Cerebellar nuclear complex (tissue), 1 donor: ENCODE measurements at regions not wholly inside any gene's neighbourhood (a gene's known extent, or its start where the extent isn't known, plus 50 kb on each side); places are given as distances from the start of the nearest gene placed in this dataset.
"Not testable (repeated sequence)": the region's sequence is repeated elsewhere in the genome, so short reads cannot be mapped to it uniquely, and the experiment has no call there.

Source experiments
- DNase-seq, 2 experiments: peaks; one replicate each; lab custom pipeline; 2025; lab: John Stamatoyannopoulos, UW

DNA sequence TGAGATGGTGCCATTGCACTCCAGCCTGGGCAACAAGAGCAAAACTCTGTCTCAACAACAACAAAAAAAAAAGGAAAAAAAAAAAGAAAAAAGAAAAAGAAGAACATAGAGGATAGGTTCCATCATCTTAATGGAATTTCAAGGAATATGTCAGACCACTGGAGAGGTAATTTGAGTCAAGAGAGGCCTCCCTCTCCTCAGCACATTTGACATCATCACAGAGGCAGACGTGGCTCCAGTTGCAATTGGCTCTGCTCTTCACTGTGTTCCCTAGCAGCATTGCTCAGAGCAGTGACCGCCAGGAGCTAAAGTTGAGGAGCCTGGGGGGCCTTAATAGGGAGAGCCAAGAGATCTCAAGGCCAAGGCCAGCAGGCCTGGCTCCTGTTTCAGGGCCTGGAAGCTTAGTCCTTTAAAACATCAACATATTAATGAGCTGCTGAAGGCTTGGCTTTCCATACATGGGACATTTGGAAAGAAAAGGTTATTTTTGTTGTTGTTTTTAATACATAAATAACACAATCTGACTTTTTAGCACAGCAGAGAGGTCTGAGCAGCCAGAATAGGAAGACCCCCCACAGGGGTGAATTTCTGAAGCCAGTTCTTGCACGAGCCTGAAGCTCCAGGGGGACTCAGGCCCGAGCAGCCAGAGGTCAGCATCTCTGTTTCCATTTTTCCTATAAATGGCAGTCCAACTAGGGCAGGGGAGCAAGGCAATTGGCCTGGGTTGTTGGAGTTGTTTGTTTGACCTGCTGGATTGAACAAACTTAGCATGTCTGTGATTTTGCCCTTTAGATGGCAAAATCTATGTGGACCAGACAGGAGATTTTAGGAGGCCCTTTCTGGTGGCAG lies 118.3 kb upstream of the FGGY start:
- no peak for DNase-seq

DNA sequence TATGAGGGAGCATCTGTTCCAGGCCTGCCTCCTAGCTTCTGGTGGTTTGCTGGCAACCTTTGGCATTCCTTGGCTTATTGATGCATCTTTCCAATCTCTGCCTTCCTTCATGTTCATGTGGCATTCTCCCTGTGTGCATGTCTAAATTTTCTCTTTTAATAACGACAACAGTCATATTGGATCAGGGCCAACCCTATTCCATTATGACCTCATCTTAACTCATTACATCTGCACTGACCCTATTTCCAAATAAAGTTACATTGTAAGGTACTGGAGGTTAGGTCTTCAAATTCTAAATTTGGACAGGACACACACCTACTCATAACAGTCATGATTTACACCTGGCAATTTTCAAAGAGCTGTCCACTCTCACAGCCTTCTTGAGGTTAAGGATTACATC lies 117.2 kb upstream of the FGGY start:
- DNase-seq = no peak

DNA sequence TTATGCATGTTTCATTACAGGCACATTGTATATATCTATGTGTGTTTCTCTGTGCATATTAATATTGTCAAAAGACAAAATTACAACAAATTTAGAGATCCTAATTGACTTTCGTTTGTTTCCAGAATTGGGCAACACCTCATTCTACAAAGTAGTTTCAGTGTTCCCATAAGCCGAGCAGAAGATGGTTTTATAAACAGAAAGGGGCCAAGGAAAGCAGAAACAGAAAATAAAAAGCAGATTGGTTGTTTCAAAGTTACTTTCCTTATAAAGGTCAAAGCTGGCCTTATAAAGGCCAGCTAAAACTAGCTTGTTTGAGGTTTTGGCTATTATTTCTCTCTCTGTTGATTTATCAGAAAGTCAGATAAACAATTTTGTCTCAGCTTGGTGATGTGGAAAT lies 116.2 kb upstream of the FGGY start:
- no peak for DNase-seq

DNA sequence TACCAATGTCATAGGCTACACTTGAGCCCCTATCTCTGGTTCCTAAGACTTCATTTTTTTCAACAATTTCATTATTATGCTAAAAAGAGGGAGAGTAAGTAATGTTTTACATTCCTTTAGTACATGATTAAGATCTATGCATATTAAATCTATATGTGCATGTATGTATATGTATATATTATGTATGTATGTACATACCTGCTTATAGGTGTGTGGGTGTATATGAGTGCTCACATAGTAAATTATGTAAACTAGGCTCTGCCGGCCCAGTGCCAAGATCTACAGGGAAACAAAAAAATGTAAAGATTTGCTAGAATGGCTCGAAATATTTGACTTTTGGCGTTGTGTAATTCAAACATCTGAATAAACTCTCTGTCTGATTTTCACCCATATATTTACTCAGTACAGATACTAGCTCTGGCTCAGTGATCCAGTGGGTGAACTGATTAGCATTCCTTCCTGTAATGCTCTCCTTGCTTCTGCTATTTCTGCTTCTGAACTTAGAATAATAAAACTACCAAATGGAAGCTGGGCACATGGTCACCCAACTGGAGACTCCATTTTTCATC lies 113.1 kb upstream of the FGGY start:
- no peak for DNase-seq

DNA sequence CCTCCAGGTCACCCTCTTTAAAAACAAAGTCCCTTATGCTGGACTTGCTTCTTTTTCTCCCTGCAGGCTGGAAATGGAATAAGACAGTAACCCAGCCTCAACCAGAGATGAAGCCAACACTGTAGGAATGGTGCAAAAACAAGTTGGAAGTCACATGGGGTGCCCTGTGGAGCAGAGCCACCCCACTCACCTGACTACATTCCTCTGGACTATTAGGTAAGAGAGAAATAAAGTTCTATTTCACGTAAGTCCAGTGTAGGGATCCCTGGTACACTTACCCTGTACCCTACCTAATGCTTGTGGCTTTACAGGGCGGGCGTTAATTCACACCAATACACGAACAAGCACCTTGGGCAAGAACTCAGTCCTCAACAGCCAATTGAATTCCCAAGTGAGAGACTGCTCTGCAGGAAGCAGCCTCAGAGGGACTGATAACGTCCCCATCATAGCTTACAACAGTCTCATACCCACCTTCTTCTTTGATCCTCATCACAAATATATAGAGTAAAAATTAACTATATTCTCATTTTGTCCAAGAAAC lies 112.5 kb upstream of the FGGY start:
- DNase-seq = no peak

GRCh38 chr1:59185163-59185860 lies 111.6 kb upstream of the FGGY start:
- no peak for DNase-seq

- no peak for DNase-seq
Observed at GRCh38 chr1:59186656-59187055, 110.2 kb upstream of the FGGY start.

GRCh38 chr1:59188413-59189213 lies 108.3 kb upstream of the FGGY start:
- DNase-seq = no peak

DNA sequence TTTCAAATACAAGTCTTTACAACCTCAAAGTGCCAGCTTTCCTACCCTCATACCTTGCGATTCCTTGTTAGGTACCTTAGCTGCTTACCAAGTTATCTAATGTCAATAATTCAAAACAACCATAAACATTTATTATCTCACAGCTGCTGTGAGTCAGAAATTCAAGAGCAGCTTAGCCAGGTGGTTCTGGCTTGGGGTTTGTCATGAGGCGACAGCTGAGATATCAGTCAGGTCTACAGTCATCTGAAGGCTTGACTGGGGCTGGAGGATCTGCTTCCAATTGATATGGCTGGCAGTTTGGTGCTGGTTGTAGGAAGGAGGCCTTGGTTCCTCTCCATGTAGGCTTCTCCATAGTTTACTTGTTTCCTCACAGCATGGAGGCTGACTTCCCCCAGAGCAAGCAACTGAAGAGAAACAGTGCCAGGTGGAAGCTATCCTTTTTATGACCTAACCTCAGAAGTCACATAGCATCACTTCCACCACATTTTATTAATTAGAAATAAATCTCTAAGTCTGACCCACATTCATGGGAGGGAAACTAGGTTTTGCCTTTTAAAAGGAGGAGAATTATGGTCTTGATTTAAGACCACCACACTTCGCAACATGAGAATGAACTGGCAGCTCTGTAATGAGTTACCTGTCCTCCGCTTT lies 103.3 kb upstream of the FGGY start:
- DNase-seq = no peak

GRCh38 chr1:59194621-59195020 lies 102.3 kb upstream of the FGGY start:
- DNase-seq = no peak

DNA sequence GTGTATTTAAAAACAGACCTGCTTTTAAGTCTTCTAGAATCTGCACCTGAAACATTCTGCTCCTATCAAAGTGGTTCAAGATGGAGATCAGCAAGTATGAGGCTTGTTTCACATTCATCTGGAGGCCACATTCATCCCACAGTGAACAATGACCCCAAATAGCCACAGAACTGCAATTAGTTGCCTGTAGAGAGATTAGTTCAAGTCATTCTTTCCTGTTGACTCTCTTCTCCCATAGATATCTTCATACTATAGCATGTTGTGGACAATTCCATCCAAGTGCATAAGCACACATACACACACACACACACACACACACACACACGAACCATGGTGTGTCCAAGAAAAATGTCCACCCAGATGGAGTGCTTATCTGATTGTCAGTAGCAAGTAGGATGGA lies 101.7 kb upstream of the FGGY start:
- no peak for DNase-seq

- DNase-seq = no peak
Observed at GRCh38 chr1:59198564-59198963, 98.3 kb upstream of the FGGY start.

DNA sequence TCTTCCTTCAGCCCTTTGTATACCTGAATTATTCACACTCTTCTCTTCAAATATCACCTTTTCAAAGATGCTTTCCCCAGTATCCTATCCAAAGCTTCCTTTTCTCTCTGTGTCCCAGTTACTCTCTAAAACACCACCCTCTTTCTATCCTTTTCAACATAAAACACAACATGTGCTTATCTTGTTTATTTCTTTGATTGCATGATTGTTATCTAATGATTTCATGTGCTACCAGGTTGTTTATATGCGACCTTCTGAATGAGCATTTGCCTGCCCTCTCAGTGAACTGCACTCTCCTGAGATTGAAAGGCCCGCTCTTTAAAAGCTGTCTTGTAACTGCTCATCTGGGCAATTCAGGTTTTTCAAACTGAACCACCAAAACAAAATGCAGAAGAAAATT lies 97.7 kb upstream of the FGGY start:
- DNase-seq = no peak

DNA sequence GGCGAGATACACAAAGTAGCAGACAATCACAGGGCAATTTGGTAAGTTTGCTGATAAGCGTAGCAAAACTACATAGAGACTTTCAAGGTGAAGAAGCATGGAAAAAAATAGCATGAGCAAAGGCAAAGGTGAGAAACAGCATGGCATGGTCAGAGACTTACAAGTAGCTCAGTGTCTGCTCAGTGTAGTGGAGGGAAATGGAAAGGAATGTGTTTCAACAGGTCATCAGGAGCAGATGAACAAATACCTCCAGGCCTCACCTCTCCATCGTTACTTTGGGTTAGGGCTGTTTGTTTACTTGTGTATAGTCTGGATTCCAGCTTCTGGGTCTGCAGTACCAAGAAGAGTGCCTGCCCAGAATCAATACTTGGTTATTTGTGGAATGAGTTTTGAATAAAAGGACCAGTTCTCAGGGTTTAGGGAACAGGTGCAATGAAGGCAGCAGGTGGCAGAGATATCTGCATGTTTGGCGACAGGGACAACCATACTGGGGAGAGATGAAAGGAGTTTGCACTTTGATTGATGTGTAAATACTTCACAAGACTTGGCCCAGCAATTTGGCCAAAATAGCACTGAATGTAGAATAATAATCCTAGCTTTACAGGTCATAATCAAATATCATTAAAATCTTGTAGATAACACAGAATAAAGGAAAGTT lies 97.0 kb upstream of the FGGY start:
- DNase-seq = no peak

- DNase-seq = no peak
Observed at GRCh38 chr1:59201341-59201740, 95.6 kb upstream of the FGGY start.

DNA sequence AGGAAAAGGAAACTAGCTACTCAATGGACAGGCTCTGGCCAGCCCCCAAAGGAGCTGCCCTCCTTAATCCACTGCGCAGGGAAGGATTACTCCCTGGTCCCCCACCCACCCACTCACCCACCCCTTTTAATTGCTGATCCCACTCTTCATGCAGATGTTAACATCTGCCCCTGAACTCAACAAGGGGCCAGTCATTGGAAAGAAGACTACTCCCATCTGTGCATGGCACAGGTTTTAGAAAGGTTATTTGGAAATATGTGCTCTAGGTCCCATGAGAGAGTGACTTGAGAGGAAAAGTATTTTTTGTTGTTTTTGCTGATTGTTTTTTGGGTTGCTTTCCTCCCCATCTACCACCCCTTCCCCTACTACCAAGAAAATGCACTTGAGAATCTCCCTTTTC lies 94.4 kb upstream of the FGGY start:
- no peak for DNase-seq

DNA sequence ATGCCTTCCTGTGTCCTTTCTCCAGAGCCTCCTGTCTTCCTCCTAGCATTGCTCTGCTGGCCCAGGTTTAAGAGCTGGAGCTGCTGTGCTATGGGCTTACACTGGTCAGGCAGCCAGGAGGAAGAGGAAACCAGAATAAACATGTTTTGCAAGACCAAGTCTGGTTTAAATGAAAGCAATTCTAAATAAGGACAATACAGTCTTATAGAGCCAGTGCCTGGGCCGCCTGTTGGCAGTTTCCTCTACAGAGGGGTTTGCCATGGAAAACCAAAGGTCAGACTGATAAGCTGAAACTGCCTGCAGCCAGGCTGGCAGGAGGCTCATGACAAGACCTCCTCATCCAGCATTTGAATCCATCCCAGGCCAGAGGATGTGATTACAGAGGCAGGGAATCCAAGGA lies 92.9 kb upstream of the FGGY start:
- DNase-seq = no peak

DNA sequence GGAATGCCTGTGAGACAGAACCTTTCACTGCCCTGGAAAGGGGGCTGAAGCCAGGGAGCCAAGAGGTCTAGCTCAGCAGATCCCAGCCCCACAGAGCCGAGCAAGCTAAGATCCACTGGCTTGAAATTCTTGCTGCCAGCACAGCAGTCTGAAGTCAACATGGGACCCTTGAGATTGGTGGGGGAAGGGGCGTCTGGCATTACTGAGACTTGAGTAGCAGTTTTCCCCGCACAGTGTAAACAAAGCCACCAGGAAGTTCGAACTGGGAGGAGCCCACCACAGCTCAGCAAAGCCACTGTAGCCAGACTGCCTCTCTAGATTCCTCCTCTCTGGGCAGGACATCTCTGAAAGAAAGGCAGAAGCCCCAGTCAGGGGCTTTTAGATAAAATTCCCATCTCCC lies 90.3 kb upstream of the FGGY start:
- not testable (repeated sequence) for DNase-seq

GRCh38 chr1:59210430-59210829 lies 86.5 kb upstream of the FGGY start:
- not testable (repeated sequence) for DNase-seq

DNA sequence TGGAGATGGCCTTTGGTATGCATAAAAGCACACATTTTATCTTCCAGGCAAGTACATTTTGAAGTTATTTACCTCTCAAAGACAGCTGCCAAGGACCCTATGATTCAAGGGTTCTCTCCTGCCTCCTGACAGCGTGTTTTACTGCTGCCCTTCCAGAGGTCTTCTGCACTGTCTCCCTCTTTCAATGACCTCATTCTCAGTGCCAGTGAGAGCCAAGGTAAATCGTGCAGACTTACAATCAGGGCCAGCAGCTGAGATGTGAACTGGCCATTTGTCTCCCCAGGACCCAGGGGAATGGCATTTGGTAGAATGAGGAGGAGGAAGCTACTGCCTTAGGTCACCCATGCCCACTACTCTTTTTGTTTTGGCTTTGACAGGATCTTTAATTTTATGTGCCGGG lies 84.2 kb upstream of the FGGY start:
- no peak for DNase-seq
